Left kidney (tissue), 1 donor: ENCODE measurements at regions not wholly inside any gene's neighbourhood (a gene's known extent, or its start where the extent isn't known, plus 50 kb on each side); places are given as distances from the start of the nearest gene placed in this dataset.

Experiments used
- DNase-seq: peaks from one replicate; pipeline ENCODE4 v3.0.0-alpha.2; 2013

- DNase-seq = no peak
Measured at GRCh38 chr11:128260398-128260797, 327.0 kb downstream of the ETS1 start.

DNA sequence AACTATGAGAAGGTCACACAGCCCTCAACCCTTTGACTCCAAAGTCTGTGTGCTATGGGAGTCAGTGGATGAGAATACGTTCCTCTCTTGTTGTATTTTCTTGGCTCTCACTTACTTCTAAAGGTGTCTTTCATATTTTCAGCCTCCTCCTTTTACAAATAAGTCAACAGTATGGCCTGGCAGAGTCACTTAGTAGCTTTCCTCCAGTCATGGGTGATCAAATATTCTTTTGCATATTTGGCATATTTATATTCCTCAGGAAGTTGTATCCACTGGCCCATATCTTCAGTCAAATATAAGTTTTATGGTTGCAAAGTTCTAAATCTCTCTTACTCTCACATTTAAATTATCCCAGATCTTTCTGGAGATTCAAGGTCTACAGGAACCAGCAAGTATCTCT is 327.5 kb downstream of the ETS1 start:
- no peak for DNase-seq

- no peak for DNase-seq
Measured at GRCh38 chr11:128254941-128255340, 332.4 kb downstream of the ETS1 start.

GRCh38 chr11:128251140-128251539 is 336.2 kb downstream of the ETS1 start:
- DNase-seq = no peak

DNA sequence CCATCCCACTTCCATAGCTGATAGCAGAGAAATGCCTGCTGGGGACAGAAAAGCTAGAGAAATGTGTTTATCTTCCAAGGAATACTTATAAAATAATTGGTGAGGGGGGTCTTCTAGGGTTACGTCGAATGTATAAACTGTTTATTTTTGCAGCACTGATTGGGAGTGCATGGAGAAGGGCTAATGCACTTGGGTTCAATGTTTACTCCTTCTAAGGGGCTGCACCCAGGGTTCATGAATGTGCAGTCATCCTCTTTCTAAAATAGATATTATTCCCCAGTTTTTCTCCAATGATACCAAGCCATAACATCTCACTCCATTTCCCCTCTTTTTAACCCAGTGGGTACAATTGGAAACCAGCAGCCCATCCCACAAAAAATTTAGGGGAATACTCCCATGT is 336.9 kb downstream of the ETS1 start:
- no peak for DNase-seq

DNA sequence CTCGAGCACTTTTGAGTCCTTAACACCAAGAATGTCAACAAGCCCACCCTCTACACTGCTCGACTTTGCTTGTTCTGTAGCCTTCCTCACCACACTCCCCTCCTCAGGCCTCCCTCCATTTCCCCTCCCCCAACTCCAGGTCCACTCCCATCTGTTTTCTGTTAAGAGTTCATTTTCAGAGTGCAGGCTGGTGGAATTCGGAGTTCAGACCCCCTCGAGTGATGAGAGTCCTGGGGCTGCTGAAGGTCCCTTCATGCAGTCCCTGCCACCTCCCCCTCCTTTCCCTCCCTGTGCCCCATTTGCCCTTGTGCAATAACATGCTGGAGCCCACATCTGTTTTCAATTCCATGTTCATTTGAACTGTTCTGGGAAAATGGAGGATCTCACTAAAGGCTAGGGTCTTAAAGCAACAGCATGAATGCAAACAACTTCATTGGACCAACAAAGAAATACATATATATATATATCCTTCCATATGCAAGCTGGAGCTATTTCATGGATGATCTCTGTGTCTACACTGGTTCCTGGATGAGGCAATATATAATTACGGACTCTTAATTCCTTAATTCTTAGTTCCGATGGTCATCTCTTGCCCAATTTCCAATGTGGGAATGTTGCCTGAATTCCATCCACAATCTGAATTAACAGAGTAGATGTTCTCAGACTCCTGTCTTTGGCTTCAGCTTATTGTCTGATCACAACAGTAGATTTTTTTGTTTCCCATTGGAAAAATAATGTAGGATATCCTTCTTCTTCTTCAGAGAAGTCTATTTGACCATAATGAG is 340.4 kb downstream of the ETS1 start:
- DNase-seq = peak; percentile 37

DNA sequence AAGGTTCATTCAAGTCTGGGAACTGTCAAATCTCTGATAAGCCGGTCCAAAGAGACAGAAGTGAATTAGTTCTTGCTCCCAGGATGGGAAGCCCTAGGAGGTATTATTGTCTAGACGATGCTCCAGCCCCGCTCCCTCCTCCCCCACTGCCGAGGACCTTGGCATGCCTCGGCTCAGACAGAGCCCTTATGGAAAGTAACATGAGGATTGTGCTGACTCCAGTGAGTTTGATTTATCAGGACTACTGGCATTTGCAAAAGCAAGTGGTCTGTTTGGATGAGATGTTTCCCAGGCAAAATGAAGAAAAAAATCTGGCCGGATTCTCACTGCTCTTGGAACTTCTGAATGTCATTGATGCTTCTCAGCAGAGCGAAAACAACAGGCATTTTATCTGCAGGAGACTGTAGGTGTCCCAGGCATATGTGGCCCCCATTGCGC is 341.0 kb downstream of the ETS1 start:
- DNase-seq = peak; percentile 60

- DNase-seq = no peak
Measured at GRCh38 chr11:128244871-128245270, 342.5 kb downstream of the ETS1 start.

DNA sequence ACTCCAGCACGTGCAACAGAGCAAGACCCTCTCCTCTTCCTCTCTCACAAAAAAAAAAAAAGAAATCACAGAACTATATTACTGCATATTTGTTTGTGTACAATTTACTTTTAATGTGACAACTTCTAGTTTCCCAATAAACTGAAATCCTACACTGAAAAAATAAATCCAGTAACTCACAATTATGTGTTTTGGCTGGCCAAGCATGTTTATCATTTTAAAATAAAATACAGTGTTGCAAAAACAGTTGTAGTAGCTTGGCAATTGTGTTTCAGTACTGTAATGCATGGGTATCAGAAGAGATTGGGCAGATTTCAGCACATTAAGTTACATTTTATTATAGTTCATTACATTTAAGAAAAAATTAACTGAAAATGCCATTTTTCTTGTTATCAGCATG is 344.9 kb downstream of the ETS1 start:
- DNase-seq = no peak

DNA sequence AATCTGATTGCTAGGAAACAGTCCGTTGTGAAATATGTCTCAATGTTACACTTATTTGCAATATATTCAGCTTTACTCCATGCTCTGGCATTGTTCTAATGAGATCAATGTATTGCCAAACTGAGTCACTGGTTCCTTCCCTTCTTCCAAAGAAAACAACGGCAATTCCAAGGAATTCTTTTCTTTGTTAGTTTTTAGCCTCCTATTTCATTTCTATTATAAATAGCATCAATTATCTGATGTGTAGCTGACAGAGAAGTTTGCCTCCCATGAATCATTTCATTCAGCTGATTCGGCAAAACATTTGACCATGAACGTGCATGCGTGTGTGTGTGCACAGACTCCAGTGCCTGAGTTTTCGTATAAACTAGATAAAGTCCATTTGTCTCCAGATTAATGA is 346.8 kb downstream of the ETS1 start:
- DNase-seq = no peak

- no peak for DNase-seq
Measured at GRCh38 chr11:128239306-128239705, 348.1 kb downstream of the ETS1 start.

DNA sequence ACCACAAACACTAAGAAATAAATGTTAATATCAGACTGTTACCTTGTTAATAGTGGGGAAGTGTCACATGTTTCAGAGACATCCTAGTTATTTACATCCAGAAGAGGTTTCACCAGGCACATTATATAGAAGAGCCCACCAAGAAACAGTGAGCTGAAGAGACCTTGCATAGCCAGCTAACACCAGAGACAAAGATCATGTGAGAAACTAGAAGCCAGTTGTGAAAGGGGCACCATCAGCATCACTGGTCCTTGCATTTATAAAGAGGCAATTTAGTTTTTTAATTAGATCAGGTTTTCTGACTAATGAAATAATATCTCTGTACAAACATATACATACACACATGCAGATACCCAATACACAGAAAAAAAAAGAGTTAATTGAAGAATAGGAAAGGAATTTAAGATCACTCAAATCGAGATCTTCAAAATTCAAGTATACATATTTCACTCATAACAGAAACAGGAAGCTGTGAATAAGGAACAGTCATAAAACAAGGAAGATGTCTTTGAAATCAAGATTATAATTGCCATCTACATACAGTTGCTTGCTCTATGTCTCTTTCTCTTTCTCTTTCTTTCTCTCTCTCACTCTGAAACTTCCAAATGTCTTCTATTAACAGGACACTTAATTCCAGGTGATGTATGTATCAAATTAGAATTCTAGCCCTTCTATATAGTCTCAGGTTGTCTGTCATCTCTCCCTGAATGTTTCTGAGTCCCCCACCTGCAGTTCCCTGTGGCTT is 348.7 kb downstream of the ETS1 start:
- DNase-seq = no peak

DNA sequence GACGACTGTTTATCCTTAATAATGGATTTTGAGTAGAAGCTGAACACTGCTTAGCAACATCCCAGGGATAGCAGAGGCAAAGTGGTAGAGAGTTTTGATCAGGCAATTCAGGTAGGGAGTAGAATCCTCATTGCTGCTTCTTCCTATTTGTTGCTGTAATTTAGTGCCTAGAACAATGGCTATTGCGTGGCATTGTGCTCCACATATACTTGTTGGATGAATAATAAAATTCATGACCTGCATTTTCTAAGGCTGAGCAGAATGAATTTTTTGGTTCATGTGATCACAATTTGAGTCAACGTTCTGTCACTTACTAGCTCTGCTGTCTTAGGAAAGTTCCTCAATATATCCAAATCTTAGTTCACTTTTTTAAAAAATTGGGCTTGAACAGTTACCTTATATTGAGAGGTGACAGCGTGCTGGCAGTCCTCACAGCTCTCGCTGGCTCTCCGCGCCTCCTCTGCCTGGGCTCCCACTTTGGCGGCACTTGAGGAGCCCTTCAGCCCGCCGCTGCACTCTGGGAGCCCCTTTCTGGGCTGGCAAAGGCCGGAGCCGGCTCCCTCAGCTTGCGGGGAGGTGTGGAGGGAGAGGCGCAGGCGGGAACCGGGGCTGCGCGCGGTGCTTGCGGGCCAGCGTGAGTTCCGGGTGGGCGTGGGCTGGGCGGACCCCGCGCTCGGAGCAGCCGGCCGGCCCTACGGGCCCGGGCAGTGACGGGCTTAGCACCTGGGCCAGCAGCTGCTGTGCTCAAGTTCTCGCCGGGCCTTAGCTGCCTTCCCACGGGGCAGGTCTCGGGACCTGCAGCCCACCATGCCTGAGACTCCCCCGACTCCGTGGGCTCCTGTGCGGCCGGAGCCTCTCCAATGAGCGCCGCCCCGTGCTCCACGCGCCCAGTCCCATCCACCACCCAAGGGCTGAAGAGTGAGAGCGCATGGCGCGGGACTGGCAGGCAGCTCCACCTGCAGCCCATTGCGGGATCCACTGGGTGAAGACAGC is 350.6 kb downstream of the ETS1 start:
- no peak for DNase-seq

DNA sequence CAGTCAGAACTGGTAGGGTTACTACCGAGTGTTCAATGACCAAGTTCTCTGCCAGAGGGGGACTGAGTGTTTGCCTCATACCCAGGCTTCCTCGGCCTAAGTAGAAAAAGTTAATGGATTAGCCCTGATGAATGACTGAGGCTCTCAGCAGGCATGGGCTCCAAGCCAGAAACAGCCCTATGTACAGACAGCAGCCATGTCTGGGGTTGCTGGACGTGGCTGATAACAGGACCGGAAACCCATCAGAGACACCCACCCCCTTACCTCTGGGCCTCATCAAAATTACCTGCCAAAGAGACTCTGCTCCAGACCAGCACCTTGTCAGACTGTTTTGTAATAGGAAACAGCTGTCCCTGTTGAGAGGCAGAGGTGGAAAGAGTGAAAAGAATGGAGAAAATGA is 351.4 kb downstream of the ETS1 start:
- DNase-seq = no peak

- DNase-seq = peak; percentile 42
Measured at GRCh38 chr11:128235426-128235825, 351.9 kb downstream of the ETS1 start.

DNA sequence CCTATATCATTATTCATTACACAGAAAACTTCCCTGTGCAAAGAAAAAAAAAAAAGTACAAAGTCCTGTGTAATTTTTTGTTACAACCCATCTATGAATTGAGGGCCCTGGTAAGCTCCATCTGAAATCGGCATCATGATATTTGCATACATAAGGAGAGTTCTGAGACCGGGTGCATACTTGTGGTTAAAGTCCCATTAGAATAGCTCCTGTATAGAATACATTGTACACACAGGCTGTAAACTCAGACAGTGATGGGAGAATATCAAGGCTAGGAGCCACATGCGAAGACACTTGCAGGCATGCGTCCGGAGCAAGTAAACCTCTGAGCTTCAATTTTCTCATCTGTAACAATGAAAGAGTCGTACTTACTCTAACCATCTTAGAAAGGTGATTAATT is 353.2 kb downstream of the ETS1 start:
- no peak for DNase-seq

GRCh38 chr11:128232588-128232987 is 354.8 kb downstream of the ETS1 start:
- no peak for DNase-seq

DNA sequence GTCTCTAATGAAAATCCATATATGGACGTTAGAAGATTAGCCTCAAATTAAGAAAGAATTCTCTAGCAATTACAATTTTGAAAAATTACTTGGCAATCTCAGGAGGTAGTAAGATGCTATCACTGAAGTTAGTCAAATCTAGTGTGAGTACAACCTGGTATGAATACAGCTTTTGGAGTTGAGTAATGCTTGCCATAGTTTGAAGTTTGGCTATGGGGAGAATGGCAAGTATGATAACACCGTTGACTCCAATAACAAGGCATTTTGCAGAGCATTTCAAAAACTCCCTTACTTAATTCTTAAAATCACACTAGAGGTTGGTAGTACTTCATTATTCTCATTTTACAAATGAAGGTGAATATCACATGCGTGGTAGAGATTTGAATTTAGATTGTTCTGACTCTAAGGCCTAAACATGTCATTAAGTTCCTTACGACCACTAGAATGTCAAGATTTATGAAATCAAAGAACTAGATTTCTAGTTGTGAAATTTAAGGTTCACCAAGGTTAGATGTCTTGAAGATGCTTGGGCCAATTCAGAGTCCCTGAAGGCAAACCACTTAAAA is 355.4 kb downstream of the ETS1 start:
- no peak for DNase-seq

DNA sequence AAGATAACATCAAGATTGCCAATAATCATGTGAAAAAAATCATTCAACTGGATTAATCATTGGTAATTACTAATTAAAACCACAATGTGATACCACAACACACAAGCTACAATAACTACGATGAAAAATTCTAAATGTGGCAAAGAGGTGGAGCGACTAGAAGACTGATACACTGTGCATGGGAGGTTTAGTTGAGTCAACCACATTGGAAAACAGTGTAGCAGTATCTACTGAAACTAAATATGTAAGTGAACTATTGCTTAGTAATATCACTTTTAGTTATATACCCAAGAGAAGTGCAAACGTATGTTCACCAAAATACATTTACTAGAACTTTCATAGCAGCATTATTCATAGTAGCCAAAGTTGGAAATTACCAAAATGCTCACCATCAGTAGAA is 359.9 kb downstream of the ETS1 start:
- DNase-seq = no peak

DNA sequence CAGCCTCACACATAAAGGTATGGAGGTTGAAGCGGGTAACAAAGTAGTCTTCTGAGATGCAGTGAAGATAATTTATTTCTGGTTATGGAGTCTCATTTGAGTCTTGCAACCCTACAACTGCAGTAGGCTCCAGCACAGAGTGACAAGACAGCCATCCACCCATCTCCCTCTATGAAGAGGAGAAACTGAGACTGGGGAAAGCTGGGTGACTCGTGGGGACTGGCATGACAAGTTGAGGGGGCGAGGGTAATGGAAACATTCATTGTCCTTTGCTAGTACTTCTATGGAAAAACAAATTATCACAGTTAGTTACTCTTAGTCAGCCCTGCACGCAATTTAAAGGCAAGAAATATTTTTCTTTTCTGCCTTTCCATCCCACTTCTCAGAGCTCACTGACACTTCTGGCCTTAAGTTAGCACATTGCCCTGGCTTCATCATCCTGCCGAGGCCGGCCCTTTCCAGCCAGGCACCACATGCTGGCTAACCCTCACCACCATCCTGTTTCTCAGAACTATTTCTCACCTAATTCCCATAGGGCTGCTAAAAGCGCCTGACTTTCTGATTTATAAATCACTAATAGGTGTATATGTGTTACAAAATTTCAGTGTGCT is 361.1 kb downstream of the ETS1 start:
- no peak for DNase-seq

GRCh38 chr11:128222245-128222884 is 365.0 kb downstream of the ETS1 start:
- DNase-seq = no peak
